Breast epithelium (tissue), 3 donors: ENCODE measurements at regions not wholly inside any gene's neighbourhood (a gene's known extent, or its start where the extent isn't known, plus 50 kb on each side); places are given as distances from the start of the nearest gene placed in this dataset.

Experiments used
- CTCF ChIP-seq, 3 donors: fragments of 450-650 bp; IDR thresholded peaks; one replicate each; pipeline ENCODE4 v1.5.1; 2016 to 2017; ENCODE audit warnings: antibody characterized with exemption in 3 of 3, mild to moderate bottlenecking in 3 of 3, moderate library complexity in 3 of 3
- POLR2A ChIP-seq: fragments of 450-650 bp; IDR thresholded peaks from one replicate; pipeline ENCODE4 v1.6.1; 2016; ENCODE audit warnings: antibody characterized with exemption, mild to moderate bottlenecking, moderate library complexity

DNA sequence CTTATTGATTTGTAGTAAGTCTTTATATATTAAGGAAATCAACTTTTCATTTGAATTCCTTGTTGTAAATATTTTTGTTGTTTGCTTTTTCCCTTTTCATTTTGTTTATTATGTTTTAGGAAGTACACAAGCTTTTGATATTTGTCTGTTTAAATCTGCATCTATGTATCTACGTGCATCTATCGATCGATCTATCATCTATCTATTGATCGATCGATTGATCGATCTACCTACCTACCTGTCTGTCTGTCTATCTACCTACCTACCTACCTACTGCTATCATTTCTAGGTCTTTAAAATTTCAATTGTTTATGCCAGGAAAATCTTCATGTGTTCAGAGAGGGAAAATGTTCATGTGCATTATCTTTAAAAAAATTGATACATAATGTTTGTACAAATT, 216.8 kb upstream of the MTPN start:
- TF ChIP-seq CTCF (IDR thresholded peaks at IDR 0.05) (no peak), POLR2A (no peak)
